H1 (cell line): ENCODE measurements at regions not wholly inside any gene's neighbourhood (a gene's known extent, or its start where the extent isn't known, plus 50 kb on each side); places are given as distances from the start of the nearest gene placed in this dataset.

Experiments
- CTCF ChIA-PET: fragments of 300-600 bp; sonication (Branson Sonifier 250); formaldehyde crosslinking; loops from one replicate; lab custom pipeline; 2021; ENCODE audit not compliant: partially characterized antibody; lab: Charles Lee
- POLR2A ChIA-PET: fragments of 300-600 bp; sonication (Branson Sonifier 250); formaldehyde crosslinking; loops from one replicate; lab custom pipeline; 2021; ENCODE audit warnings: inconsistent platforms; ENCODE audit not compliant: partially characterized antibody; lab: Charles Lee
- DNase-seq, 2 experiments: peaks; one replicate each; pipeline versions ENCODE4 v3.0.0 to v3.0.0-alpha.2; 2010 to 2022; ENCODE audit warnings: low spot score in 2 of 2, low read depth in 1 of 2, mixed read lengths in 1 of 2
- FAIRE-seq: peaks from 2 replicates; lab custom pipeline; 2011; peaks lifted over from hg19 to GRCh38; lab: Jason Lieb, UNC
- H2AFZ ChIP-seq: 2 replicates; pipeline ENCODE4 v1.8.1; 2012; ENCODE audit warnings: low read length, inconsistent platforms
- H2AK5ac ChIP-seq: 2 replicates; pipeline ENCODE4 v1.6.1; 2013; ENCODE audit warnings: low read depth, low read length
- H2BK120ac ChIP-seq: replicated peaks from 2 replicates; pipeline ENCODE3; 2013; ENCODE audit warnings: low read depth, low read length, inconsistent platforms
- H2BK12ac ChIP-seq: 2 replicates; pipeline ENCODE4 v1.6.1; 2013; ENCODE audit warnings: low read depth, low read length
- H2BK15ac ChIP-seq: 2 replicates; pipeline ENCODE4 v1.6.1; 2013; ENCODE audit warnings: low read length
- H2BK20ac ChIP-seq: 2 replicates; pipeline ENCODE4 v1.6.1; 2013; ENCODE audit warnings: low read length
- H2BK5ac ChIP-seq: 2 replicates; pipeline ENCODE4 v1.6.1; 2013; ENCODE audit warnings: low read depth, low read length
- H3K14ac ChIP-seq: 2 replicates; pipeline ENCODE4 v1.6.1; 2013; ENCODE audit warnings: inconsistent platforms; ENCODE audit not compliant: insufficient read length
- H3K18ac ChIP-seq: 2 replicates; pipeline ENCODE4 v1.6.1; 2013; ENCODE audit warnings: low read length; ENCODE audit errors: extremely low read depth
- H3K23ac ChIP-seq: 2 replicates; pipeline ENCODE4 v1.6.1; 2013; ENCODE audit warnings: inconsistent platforms; ENCODE audit not compliant: insufficient read length
- H3K23me2 ChIP-seq: 2 replicates; pipeline ENCODE4 v1.6.1; 2013; ENCODE audit warnings: low read depth, low read length
- H3K27ac ChIP-seq: 2 replicates; pipeline ENCODE4 v1.6.1; 2011; ENCODE audit warnings: low read depth, low read length, inconsistent platforms
- H3K27me3 ChIP-seq, 4 experiments: replicated peaks in 1 of 4; 1 replicate in 1 of 4; 2 replicates in 3 of 4; pipeline versions ENCODE4 v1.6.1 to v1.8.1; 2011 to 2013; ENCODE audit warnings: low read length in 3 of 4, mild to moderate bottlenecking in 3 of 4, inconsistent platforms in 2 of 4, mixed read lengths in 2 of 4, moderate library complexity in 1 of 4; ENCODE audit not compliant: control insufficient read depth in 3 of 4, insufficient read depth in 3 of 4; ENCODE audit errors: extremely low read depth in 1 of 4
- H3K36me3 ChIP-seq, 4 experiments: 2 replicates each; pipeline versions ENCODE4 v1.6.1 to v1.8.1; 2011 to 2013; ENCODE audit warnings: mild to moderate bottlenecking in 4 of 4, low read length in 3 of 4, moderate library complexity in 2 of 4, control low read depth in 1 of 4, inconsistent platforms in 1 of 4; ENCODE audit not compliant: insufficient read depth in 4 of 4, control insufficient read depth in 2 of 4
- H3K4ac ChIP-seq: replicated peaks from 2 replicates; pipeline ENCODE3; 2013; ENCODE audit warnings: low read length, low read depth, mixed read lengths, inconsistent platforms; ENCODE audit not compliant: insufficient read length
- H3K4me1 ChIP-seq, 4 experiments: replicated peaks in 1 of 4; 1 replicate in 1 of 4; 2 replicates in 3 of 4; pipeline versions ENCODE4 v1.6.1 to v1.8.1; 2011 to 2013; ENCODE audit warnings: low read length in 3 of 4, inconsistent platforms in 2 of 4, mixed read lengths in 1 of 4; ENCODE audit not compliant: insufficient read depth in 4 of 4, control insufficient read depth in 3 of 4
- H3K4me2 ChIP-seq, 2 experiments: 2 replicates each; pipeline versions ENCODE4 v1.6.1 to v1.8.1; 2011 to 2013; ENCODE audit warnings: low read depth in 2 of 2, low read length in 2 of 2, control low read depth in 1 of 2, inconsistent platforms in 1 of 2, mild to moderate bottlenecking in 1 of 2; ENCODE audit not compliant: insufficient read depth in 1 of 2
- H3K4me3 ChIP-seq, 4 experiments: fragments of 200-600, 300-600 bp in 1 of 4; sonication (generic), shearing (Covaris generic), sonication (Bioruptor Twin) in 1 of 4; 2 replicates each; pipeline versions ENCODE4 v1.5.1 to v1.8.1; 2011 to 2016; ENCODE audit warnings: low read length in 4 of 4, low read depth in 3 of 4, control low read depth in 2 of 4, inconsistent platforms in 2 of 4, mild to moderate bottlenecking in 2 of 4, mixed read lengths in 1 of 4, moderate library complexity in 1 of 4; ENCODE audit not compliant: insufficient read depth in 2 of 4; ENCODE audit errors: extremely low read depth in 1 of 4
- H3K56ac ChIP-seq: replicated peaks from 2 replicates; pipeline ENCODE3; 2013; ENCODE audit warnings: low read depth, mild to moderate bottlenecking, mixed read lengths, low read length, inconsistent platforms; ENCODE audit not compliant: insufficient read length
- H3K79me1 ChIP-seq: 2 replicates; pipeline ENCODE4 v1.6.1; 2013; ENCODE audit warnings: low read depth, low read length, control low read depth
- H3K79me2 ChIP-seq, 2 experiments: 2 replicates each; pipeline versions ENCODE4 v1.6.1 to v1.8.1; 2012 to 2013; ENCODE audit warnings: low read length in 2 of 2, mild to moderate bottlenecking in 2 of 2, inconsistent platforms in 1 of 2; ENCODE audit not compliant: insufficient read depth in 2 of 2, control insufficient read depth in 1 of 2
- H3K9ac ChIP-seq, 4 experiments: replicated peaks in 1 of 4; 1 replicate in 1 of 4; 2 replicates in 3 of 4; pipeline versions ENCODE4 v1.6.1 to v1.8.1; 2011 to 2013; ENCODE audit warnings: low read depth in 3 of 4, low read length in 3 of 4, control low read depth in 2 of 4, mild to moderate bottlenecking in 2 of 4, moderate library complexity in 2 of 4, inconsistent platforms in 1 of 4; ENCODE audit errors: extremely low read depth in 1 of 4
- H3K9me3 ChIP-seq, 2 experiments: 2 replicates each; pipeline versions ENCODE4 v1.6.1 to v1.8.1; 2012 to 2013; ENCODE audit warnings: mild to moderate bottlenecking in 2 of 2, moderate library complexity in 2 of 2, control low read depth in 1 of 2, inconsistent platforms in 1 of 2, low read depth in 1 of 2, low read length in 1 of 2, mixed read lengths in 1 of 2; ENCODE audit not compliant: insufficient read depth in 2 of 2
- H4K20me1 ChIP-seq, 2 experiments: replicated peaks in 1 of 2; 2 replicates each; pipeline versions ENCODE3 to v1.8.1; 2011 to 2013; ENCODE audit warnings: inconsistent platforms in 2 of 2, low read length in 2 of 2, mild to moderate bottlenecking in 1 of 2; ENCODE audit not compliant: insufficient read depth in 2 of 2, control insufficient read depth in 1 of 2
- H4K5ac ChIP-seq: 2 replicates; pipeline ENCODE4 v1.6.1; 2013; ENCODE audit warnings: low read length, low read depth, mixed read lengths, inconsistent platforms; ENCODE audit not compliant: insufficient read length
- H4K8ac ChIP-seq: 2 replicates; pipeline ENCODE4 v1.8.0; 2013; ENCODE audit warnings: mild to moderate bottlenecking, moderate library complexity, low read length, inconsistent platforms; ENCODE audit not compliant: insufficient read depth; ENCODE audit errors: extremely low read depth
- H4K91ac ChIP-seq: replicated peaks from 2 replicates; pipeline ENCODE3; 2013; ENCODE audit warnings: low read length, mixed read lengths, inconsistent platforms; ENCODE audit not compliant: insufficient read length
- KDM5A ChIP-seq: fragments of 200-600 bp; IDR thresholded peaks from 2 replicates; pipeline ENCODE4 v1.7.1; 2012; ENCODE audit warnings: mild to moderate bottlenecking, low read length, inconsistent platforms, mixed read lengths
- WGBS, 2 experiments: shearing (Covaris generic) in 1 of 2; methylation state at CpG; one replicate each; pipeline versions ENCODE4 v1.1.6 to v1.1.7; 2013 to 2015; ENCODE audit warnings: low lambda C conversion rate in 2 of 2, mixed read lengths in 2 of 2, inconsistent platforms in 1 of 2, low coverage in 1 of 2, missing lambda C conversion rate in 1 of 2; ENCODE audit not compliant: insufficient replicate concordance in 2 of 2, insufficient coverage in 1 of 2, insufficient read length in 1 of 2; ENCODE audit errors: extremely low coverage in 1 of 2, missing lambda C conversion rate in 1 of 2; 5-methylcytosine and 5-hydroxymethylcytosine counted together

GRCh38 chr6:139644821-139645220 lies 270.4 kb upstream of the CITED2 start:
- H3K14ac ChIP-seq: no peak overlapping the region
- no peaks in the 10 kb centered on the region for H3K9me3 ChIP-seq
- H3K18ac ChIP-seq: no peak overlapping the region
- no peak overlapping the region for H2AFZ ChIP-seq
- H3K79me1 ChIP-seq: no peaks in the 10 kb centered on the region
- ChIA-PET POLR2A (interaction anchor here (1.4 to 1.6 kb wide), 2 partner anchors 8 to 270 kb away, joined by 4 to 7 read pairs; partner anchors contain the start of gene CITED2), CTCF (interaction anchor here (1.0 kb wide), 1 partner anchor 275 kb away, joined by 3 read pairs; no protein-coding TSS in a partner anchor)
- no peak overlapping the region for H3K9ac ChIP-seq
- no peaks in the 10 kb centered on the region for H3K27me3 ChIP-seq
- H2AK5ac ChIP-seq: no peak overlapping the region
- H3K27ac ChIP-seq: no peak overlapping the region
- no peak overlapping the region for H4K8ac ChIP-seq
- no peak overlapping the region for H2BK12ac ChIP-seq
- H3K23me2 ChIP-seq: no peaks in the 10 kb centered on the region
- no peak overlapping the region for H3K23ac ChIP-seq
- no peak overlapping the region for H2BK120ac ChIP-seq
- H3K79me2 ChIP-seq: no peaks in the 10 kb centered on the region
- H2BK20ac ChIP-seq: no peak overlapping the region
- H3K4me2 ChIP-seq: no peak overlapping the region
- DNase-seq: no peak
- no peak for FAIRE-seq
- 97% methylated on average over 6 of the region's 6 CpGs; no CpG with 5 or more reads in 1 of the 2 experiments for WGBS, 2 experiments
- no peak overlapping the region for H3K56ac ChIP-seq
- no peak overlapping the region for H3K4me3 ChIP-seq
- no peaks in the 10 kb centered on the region for H3K36me3 ChIP-seq
- no peak for TF ChIP-seq KDM5A
- no peaks in the 10 kb centered on the region for H4K20me1 ChIP-seq
- H3K4me1 ChIP-seq: no peaks in the 10 kb centered on the region
- H4K5ac ChIP-seq: no peak overlapping the region
- no peak overlapping the region for H2BK5ac ChIP-seq
- H4K91ac ChIP-seq: no peak overlapping the region
- no peak overlapping the region for H3K4ac ChIP-seq
- H2BK15ac ChIP-seq: no peak overlapping the region
